Stimulated activated CD4-positive, alpha-beta T cell treated with anti-CD3 and anti-CD28 coated beads, TNF-alpha, amount 100 ng/mL, for 4 hours (primary cell): ENCODE measurements at regions not wholly inside any gene's neighbourhood (a gene's known extent, or its start where the extent isn't known, plus 50 kb on each side); places are given as distances from the start of the nearest gene placed in this dataset.
"Not testable (repeated sequence)": the region's sequence is repeated elsewhere in the genome, so short reads cannot be mapped to it uniquely, and the experiment has no call there.

Source experiments
- DNase-seq, 3 experiments: peaks; one replicate each; pipeline ENCODE4 v3.0.0-alpha.2; 2020; ENCODE audit warnings: low read depth in 3 of 3

DNA sequence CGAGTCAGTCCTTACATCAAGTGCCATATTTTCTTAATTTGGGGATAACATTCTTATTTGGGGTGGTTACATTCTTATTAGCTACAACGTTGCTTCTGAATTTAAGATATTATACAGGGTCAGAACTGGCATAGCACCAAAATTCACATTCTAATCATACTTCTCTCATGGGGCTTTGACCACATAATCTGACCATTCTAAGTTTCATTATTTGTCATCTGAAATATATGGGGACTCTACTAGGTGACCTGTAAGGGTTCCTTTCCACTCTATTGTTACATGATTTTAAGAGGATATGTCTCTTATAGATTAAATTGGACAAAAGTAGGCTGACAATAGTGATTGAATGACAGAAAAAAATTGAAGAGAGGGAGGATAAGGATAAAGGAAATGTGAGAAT, 536.5 kb downstream of the KCTD12 start:
- no peak for DNase-seq

DNA sequence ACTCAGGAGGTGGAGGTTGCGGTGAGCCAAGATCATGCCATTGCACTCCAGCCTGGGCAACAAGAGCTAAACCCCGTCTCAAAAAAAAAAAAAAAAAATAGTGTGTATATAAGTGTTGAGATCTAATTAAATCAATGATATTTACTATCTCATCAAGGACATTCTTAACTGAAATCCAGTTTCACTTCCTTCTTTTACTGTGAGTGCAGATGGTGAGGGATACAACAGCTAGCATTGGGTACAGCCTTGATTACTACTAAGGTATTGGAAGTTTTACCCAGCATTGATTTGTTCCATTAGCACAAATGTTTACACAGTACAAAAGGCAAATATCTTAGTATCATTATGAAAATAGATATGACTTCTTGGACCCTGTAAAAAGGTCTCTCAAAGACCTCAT, 546.6 kb downstream of the KCTD12 start:
- no peak for DNase-seq

DNA sequence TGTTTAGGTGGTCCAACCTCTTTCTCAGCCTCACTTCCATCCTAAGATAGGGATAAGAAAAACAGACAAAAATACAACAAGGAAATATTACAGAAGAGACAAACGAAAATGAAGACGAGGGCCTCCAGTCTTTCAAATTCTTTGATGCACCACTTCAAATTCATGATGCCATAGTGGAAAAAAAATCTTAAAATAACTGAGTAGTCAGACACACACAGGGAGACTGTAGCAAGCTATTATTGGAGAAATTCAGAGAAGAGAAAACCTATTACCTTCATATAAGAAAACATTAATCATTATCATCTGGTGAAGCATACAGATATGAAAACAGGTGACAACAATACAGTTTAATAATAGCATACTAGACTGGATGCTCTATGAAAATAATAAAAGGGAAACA, 548.2 kb downstream of the KCTD12 start:
- no peak for DNase-seq

DNA sequence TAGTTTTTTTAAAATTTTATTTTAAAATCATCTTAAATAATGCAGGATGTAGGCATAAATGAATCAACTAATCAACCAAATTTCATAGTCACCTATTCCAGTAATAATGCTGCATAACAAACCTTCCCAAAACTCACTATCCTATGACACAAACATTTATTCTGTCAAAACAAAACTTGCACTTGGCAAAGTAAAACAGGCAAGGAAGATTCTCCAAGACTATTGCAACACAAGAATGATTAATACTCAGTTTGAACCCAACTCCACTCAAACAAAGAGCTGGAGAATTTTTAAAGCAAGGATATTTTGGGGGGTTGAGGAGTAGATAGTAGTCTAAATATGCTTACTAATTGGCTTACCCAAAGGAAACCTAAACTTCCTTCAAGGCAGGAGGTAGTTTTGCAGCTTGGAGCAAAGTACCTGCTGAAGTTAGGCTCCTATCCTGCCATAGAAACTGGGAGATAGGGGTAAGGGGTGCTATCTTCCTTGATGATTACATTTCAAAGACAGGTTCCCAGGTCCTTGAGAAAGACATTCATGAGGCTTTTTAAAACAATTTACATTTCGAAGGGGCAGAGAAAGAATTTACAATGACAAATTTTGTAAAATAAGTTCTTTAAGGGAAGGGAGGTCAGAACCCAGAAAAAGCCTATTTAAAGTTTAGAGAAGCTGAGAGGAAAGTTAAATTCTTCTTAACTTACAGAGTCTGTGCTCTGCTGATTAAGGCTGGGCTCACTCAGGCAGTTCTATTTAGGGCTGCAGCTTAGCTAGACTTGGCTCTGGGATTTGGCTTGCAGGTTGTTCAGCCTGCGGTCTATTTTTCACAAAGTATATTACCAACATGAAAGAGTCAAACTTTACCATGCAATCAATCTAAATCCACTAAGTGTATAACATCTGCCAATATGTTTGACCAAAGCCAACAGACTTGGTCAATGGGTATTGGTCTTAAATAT, 549.0 kb downstream of the KCTD12 start:
- no peak for DNase-seq

DNA sequence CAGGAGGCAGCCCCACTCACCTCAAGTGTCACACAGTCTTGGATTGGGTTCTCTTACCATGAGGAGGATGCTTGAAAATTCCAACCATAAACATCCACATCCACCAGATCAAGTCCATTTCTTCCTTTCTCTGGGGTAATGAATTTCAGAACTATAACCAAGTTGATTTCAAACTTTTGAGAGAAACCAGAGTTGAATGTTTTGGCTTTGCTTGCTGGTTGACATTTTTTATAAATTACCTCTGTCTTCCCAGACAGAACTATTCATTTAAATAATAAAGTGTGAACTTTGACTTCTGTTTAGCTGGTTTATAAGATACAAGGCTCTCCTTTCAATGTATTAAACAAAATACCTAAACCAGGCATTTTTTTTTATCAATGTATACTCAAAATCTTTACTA, 550.7 kb downstream of the KCTD12 start:
- DNase-seq: no peak

DNA sequence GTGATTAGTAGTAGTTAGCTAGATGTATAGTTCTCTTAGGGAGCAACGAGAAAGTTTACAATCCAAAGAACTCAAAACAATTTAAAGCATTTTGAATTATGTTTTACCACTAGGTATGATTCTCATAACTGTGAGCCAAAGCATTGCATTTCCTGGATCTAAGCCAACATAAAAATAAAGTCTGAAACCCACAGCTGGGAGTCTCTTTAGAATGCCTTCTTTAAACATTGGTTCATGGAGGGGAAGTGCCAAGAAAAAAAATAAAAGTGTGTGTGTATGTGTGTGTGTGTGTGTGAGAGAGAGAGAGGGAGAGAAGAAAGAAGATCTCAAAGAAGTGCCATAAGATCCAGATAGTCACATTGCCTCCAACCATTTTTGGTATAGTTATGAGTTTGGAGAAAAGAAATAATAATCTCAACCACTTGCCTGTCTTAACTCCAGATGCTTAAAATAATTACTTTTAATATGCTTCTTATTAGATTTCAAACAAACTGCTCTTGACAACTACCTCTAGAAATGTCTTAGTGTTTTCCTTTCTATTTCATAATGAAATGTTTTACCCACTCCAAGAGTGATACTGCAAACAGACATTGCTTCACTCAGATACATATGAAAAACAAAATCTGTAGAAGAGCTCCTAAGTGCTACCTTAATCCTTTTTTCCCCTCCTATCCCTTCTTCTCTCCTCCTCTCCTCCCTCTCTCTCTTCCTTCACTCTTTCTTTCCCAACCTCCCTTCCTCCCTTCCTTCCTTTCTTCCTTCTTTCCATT, 554.1 kb downstream of the KCTD12 start:
- no peak for DNase-seq

DNA sequence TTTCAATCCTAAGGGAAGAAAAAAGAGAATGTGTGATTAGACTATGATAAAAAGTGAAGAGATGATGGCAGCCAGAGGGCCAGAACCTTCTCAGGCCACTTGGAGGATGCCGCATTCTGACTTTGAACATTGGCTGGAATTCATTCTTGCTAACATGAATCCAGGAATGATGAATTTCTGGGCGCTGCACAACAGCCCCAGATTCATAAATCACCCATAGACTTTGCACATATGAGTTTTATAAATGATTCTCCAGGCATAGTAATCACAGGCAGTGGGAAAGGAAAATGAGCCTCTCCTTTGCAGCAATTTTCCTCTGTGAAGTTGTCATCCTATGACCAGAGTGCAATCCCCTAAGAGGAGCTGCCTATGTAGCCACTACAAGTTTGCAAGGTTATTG, 555.4 kb downstream of the KCTD12 start:
- DNase-seq: no peak

DNA sequence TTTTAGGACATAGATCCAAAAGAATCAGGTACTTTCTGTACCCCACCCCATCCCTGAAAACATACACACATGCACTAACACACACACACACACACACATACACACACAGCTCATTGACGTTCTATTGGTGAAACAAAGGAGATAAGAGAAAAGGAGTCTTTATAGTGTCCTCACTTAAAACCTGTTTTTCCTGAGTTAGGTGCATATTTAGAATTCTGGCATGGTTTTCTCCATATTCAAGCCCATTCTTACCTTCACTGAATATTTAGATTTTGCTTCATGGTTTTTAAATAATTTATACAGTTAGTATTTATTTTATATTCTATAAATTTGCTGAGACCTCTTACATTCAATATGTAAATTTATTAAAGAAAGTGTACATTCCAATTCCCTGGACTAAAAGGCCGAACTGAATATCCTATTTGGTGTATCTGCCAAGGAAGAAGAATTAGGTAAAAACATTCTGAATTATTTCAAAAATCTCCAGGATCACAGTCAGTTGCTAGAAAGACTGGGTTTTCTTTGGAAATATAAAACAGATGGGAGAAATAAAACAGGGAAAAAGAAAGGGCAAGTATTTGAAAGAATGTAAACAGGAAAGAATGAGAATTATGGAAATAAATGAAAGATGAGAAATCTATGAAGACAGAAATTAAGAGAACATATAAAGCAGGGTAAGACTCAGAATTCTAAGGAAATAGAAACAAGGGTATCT, 556.2 kb downstream of the KCTD12 start:
- DNase-seq: no peak

DNA sequence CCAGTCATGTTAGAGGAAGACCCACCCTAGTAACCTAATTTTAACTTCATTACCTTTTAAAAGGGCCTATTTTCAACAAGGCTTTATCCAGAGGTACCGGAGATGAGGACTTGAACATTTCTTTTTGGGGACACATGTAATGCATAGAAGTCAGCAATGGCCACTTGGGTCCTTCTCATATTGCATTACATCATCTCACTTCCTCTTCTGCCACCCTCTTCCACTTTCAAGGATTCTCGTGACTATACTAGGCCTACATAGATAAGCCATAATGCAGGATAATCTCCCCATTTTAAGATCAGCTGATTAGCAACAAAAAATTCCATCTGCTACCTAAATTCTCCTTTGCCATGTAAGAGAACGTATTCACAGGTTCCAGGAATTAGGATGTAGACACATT, 557.2 kb downstream of the KCTD12 start:
- no peak for DNase-seq

DNA sequence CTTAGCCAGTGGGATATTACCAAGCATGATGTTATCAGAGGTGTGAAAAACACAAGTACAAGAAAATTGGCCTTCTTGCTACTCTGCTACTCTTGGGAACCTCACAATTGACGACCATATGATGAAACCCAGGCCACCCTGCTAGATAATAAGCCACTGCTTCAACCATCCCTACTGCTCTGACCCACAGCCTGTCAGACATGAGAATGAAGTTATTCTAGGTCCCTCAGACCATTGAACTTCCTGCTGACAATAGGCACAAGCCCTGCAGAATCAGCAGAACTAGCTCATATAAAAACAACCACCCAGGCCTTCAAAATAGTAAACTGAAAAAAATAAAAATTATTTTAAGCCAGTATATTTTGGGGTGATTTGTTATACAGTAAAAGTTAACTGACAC, 559.9 kb downstream of the KCTD12 start:
- DNase-seq: no peak

DNA sequence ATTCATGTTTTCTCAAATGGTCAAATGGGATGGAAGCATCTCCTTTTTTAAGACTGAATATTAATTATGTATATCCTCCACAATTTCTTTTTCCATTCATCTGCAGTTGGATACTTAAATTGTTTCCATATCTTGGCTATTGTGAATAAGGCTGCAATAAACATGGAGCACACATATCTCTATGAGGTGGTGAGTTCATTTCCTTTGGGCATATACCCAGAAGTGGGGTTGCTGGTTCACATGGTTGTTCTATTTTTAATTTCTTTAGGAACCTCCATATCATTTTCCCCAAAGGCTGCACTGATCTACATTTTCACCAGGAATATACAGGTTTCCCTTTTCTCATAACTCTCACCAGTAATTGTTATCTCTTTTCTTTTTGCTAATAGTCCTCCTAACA, 566.3 kb downstream of the KCTD12 start:
- no peak for DNase-seq

DNA sequence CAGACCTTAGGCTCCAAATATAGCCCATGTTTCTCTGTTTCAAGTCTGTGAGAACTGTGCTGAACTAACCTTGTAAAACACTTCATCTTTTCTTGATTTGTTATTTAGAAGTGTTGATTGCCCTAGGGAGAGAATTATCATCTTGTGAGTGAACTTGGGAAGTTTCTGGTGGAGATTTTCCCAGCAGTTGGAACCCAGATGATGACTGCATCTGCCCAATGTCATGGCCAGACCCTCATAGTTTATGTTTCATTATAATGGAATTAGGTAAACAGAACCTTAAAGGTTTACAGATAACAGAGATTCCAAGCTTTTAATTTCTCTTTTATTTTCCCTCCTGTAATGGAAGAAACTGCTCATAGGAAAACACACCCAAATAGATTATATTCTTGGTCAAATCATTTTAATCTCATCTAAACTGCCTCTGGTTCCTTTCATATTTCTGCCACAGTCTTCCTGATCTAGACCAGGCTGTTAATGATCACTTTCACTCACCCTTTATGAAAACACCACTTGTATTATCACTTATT, 569.1 kb downstream of the KCTD12 start:
- no peak for DNase-seq

DNA sequence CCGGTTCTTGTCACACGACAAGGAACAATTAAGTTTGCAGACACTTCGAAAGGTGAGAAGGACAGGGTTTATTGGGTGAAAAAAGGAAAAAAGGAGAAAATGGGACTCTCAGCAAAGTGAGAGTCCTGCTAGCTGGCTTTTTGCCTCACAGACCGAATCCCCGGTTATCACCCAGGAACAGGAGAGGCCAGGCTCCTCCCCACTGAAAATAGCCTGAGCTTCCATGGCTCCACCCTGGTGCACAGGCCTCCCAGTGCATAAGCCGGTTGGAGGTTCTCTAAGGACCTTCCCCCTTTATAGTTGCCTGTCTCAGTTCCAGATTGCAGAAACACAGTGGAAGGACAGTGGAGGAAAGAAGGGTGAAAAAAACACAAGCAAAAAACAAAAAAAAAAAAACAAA, 571.7 kb downstream of the KCTD12 start:
- DNase-seq: no peak

DNA sequence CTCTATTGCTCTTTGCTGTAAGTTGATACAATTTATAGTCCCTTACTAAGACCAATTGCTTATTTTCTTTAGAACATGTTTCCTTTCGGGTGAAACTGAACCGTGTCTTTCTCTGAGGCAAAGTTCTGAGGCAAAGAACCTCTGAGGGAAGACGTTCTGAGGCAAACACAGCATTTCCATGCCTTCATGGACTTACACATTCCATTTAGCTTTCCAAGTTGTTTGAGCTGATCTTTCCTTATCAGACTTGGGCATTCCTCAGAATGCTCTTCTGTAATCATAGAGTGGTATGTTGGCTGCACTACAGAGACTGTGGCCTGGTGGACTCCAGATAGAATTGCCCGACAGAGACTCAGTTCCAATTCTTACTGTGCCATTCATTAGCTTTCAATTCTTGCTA, 579.1 kb downstream of the KCTD12 start:
- DNase-seq: no peak

DNA sequence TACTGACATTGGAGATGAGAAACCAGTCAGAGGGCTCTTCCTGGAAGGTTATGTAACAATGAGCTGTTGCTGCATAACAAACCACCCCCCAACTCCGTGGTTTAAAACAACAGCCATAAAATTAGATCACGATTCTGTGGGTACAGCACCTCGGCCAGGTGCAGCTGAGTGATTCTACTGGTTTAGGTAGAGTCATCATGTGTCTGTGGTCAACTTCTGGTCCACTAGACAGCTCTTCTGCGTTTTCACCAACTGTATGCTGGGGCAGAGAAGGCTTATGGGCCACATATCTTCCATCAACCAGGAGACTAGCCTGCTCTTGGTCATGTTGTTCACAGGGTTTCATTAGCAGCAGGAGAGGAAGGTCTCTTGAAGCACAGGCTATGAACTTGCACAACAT, 585.5 kb downstream of the KCTD12 start:
- no peak for DNase-seq

DNA sequence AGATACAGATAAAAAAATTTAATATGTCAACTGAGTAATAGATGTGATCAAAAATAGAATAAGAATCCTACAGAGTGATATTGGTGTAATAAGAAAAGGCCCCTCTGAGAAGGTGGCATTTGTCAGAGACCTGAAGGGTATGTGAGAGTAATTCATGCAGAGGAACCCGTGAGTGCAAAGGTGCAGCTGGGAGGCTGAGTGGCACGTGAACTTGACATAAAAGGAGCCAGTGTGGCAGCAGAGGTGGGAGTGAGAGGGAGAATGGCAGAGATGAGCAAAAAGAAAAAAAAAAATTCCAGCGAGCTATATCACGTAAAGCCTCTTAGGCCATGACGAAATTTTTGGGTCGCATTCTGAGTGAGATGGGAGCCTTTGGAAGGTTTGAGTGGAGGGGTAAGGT, 588.9 kb downstream of the KCTD12 start:
- DNase-seq: no peak

DNA sequence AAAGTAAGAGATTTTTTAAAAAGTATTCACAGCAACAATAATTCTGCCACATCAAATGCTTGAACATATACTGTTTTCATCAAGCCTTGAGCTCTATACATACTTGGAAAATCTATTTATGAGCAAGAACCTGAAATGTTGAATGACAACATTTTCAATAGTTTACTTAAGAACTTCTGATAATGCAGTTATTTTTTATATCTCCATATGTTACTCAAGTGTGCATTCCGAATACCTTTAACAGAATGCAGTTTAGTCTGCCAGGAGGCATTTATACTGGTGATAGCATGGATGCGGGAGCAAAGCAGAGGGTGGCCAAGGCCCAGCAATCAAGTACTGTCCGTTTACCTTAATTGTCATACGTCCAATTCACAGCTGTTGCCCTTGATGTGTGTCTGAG, 589.5 kb downstream of the KCTD12 start:
- DNase-seq: no peak

DNA sequence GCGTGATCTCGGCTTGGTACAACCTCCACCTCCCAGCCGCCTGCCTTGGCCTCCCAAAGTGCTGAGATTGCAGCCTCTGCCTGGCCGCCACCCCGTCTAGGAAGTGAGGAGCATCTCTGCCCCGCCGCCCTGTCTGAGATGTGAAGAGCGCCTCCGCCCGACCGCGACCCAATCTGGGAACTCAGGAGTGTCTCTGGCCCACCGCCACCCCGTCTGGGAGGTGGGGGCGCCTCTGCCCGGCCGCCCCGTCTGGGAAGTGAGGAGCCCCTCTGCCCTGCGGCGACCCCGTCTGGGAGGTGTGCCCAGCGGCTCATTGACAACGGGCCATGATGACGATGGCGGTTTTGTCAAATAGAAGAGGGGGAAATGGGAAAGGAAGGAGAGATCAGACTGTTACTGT, 591.2 kb downstream of the KCTD12 start:
- not testable (repeated sequence) for DNase-seq

DNA sequence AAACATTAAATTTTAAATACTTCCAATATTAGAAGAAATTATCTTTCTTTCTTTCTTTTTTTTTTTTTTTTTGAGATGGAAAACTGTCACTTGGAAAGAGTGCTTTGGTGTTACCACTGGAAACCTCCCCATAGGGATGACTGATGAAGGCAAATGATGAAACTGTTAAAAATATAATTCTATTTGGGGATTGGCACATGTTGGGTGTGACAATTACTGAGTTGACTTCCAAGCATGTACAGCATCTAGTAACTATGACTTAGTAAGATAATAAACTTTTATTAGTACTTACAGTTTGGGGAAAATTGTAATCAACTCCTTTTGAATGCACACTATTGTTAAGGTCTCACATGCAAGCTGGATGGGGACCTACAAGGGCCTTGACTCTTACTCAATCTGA, 592.5 kb downstream of the KCTD12 start:
- DNase-seq: no peak

DNA sequence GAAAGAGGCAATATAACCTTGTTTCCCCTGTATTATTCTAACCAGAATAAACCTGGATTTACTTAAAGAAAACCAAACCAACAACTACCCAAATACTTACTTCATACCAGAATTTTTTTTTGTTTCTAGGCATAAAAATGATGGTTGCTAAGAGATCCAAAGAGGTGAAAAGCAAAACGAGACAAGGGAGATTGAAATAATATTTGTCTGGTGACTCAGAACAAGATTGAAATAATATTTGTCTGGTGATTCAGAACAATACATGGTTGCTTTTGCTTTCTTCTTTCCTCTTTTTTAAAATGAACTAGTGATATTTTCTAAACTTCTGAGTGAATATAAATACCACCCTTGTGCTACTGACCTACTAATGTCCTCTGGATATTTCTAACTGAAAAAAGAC, 592.9 kb downstream of the KCTD12 start:
- DNase-seq: no peak

DNA sequence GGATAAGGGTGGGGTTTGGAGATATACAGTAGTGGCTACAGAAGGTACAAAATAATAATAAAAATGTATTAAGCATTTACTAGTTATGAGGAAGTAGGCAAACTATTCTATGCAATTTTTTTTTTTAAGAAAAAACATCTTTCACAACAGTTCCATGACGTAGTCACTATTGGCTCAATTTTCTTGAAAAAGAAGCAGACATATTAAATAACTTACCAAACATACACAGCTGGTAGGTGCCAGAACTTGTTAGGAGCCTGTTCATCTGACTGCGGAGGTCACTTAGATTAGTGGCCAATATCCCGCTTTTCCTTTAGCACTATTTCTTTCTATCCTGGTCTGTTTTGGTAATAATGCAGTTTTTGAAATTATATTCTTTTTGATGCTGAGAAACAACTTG, 593.5 kb downstream of the KCTD12 start:
- DNase-seq: no peak

DNA sequence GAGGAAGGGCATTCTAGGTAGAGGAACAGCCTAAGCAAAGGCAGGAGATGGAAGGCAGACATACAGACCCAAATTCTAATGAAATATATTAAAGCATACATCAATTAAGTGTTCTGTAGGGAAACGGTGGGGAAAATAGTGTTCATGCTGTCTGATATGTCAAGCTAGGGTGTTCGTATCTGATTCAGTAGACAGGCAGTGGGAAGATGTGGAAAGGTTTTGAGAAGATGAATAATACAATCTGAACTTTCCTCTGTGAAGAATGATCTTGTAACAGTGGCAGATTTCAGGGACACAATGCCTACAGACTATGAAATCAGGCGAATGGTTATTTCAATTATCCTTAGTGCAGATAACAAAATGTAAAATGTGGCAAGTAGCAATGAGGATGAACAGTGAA, 594.2 kb downstream of the KCTD12 start:
- no peak for DNase-seq
